ENCODE measurements at regions not wholly inside any gene's neighbourhood (a gene's known extent, or its start where the extent isn't known, plus 50 kb on each side); places are given as distances from the start of the nearest gene placed in this dataset.

GRCh38 chr17:77693301-77693700, 265.2 kb upstream of the TNRC6C start:
- Histone ChIP-seq H3F3A (ENCODE audit: control insufficient read depth, insufficient read depth) (no peaks in the 10 kb centered on the region), H3K4me2 (ENCODE audit: low read length) (no peak overlapping the region), H3K27ac (ENCODE audit: low read depth, low read length) (no peak overlapping the region), H3K9me3 (ENCODE audit: control insufficient read depth, insufficient read depth, low read length) (no peaks in the 10 kb centered on the region), H3K27me3 (ENCODE audit: control insufficient read depth, low read length) (peaks cover 21% of the 10 kb centered on the region), H3K9me2 (replicated peaks; ENCODE audit: control insufficient read depth, low read length) (no peaks in the 10 kb centered on the region), H3K36me3 (ENCODE audit: control insufficient read depth, low read length) (no peaks in the 10 kb centered on the region), H3K4me3 (ENCODE audit: low read length) (no peak overlapping the region), H3K4me1 (ENCODE audit: control insufficient read depth, low read length) (peaks cover 8% of the 10 kb centered on the region; the same call in 1 of the 2 replicates), H3K79me2 (ENCODE audit: control insufficient read depth, low read length) (no peaks in the 10 kb centered on the region), H4K20me1 (ENCODE audit: control insufficient read depth, insufficient read depth, low read depth, low read length) (no peaks in the 10 kb centered on the region)
- no peak for TF ChIP-seq CTCF (IDR thresholded peaks at IDR 0.05; ENCODE audit: low read depth, low read length, poor library complexity, severe bottlenecking)
- no peak for TF ChIP-seq EZH2phosphoT487 (IDR thresholded peaks at IDR 0.05; ENCODE audit: borderline replicate concordance, low read length)

GRCh38 chr17:77693776-77694175, 264.7 kb upstream of the TNRC6C start:
- H3K27ac ChIP-seq (ENCODE audit: low read depth, low read length): no peak overlapping the region
- no peak overlapping the region for H3K4me2 ChIP-seq (ENCODE audit: low read length)
- H3K4me1 ChIP-seq (ENCODE audit: control insufficient read depth, low read length): peaks cover 8% of the 10 kb centered on the region; the same call in 1 of the 2 replicates
- no peaks in the 10 kb centered on the region for H4K20me1 ChIP-seq (ENCODE audit: control insufficient read depth, insufficient read depth, low read depth, low read length)
- H3K27me3 ChIP-seq (ENCODE audit: control insufficient read depth, low read length): peaks cover 25% of the 10 kb centered on the region
- no peaks in the 10 kb centered on the region for H3K9me3 ChIP-seq (ENCODE audit: control insufficient read depth, insufficient read depth, low read length)
- no peak for TF ChIP-seq CTCF (IDR thresholded peaks at IDR 0.05; ENCODE audit: low read depth, low read length, poor library complexity, severe bottlenecking)
- H3K4me3 ChIP-seq (ENCODE audit: low read length): no peak overlapping the region
- H3K9me2 ChIP-seq (replicated peaks; ENCODE audit: control insufficient read depth, low read length): no peaks in the 10 kb centered on the region
- H3K79me2 ChIP-seq (ENCODE audit: control insufficient read depth, low read length): no peaks in the 10 kb centered on the region
- H3F3A ChIP-seq (ENCODE audit: control insufficient read depth, insufficient read depth): no peaks in the 10 kb centered on the region
- H3K36me3 ChIP-seq (ENCODE audit: control insufficient read depth, low read length): no peaks in the 10 kb centered on the region

DNA sequence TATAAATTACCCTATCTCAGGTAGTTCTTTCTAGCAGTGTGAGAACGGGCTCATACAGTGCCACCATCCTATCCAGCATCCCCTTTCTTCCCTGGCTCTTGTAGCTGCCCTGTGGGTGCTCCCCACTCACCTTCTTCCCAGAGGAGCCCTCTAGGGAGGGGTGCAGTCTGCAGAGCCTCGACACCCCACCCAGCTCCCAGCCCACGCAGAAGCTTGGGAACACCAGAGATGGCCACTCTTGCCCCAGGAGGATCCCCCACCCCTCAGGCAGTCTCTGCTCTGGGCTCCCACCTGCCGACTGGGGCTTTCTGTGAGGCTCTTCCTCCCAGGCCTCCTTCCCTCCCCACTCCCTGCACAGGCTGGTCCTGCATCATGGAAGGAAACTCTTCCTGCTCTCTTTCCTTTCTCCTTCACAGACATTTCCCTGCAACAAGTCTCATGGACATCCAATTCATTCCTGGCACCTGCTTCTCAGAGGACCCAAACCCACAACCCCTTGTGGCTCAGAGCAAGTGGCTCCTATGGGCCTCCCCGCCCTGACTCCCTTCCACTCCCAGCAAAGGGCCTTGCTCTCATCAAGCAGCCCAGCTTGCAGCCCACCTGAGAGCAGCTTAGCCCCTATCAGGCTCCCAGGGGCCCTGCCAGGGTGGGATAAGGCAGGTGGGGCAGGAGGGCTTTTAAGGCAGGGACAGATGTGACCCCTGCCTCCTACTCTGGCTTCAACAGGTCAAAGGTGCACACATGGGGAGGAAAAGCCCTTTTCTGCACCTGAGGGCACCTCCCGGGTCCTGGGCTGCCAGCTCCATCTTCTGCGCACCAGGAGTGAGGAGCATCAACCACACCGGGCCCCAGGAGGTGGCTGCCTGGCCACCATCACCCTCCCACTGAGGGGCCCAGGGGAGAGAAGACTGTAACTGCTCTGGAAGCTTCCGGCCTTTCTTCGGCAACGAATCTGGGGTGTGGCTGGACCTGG, 263.8 kb upstream of the TNRC6C start:
- Histone ChIP-seq H3K27ac (ENCODE audit: low read depth, low read length) (no peak overlapping the region), H3K36me3 (ENCODE audit: control insufficient read depth, low read length) (no peaks in the 10 kb centered on the region), H3K27me3 (ENCODE audit: control insufficient read depth, low read length) (peaks cover 26% of the 10 kb centered on the region), H3K9me3 (ENCODE audit: control insufficient read depth, insufficient read depth, low read length) (no peaks in the 10 kb centered on the region), H3K4me3 (ENCODE audit: low read length) (no peak overlapping the region), H3K9me2 (replicated peaks; ENCODE audit: control insufficient read depth, low read length) (no peaks in the 10 kb centered on the region), H3F3A (ENCODE audit: control insufficient read depth, insufficient read depth) (no peaks in the 10 kb centered on the region), H3K4me2 (ENCODE audit: low read length) (no peak overlapping the region), H3K79me2 (ENCODE audit: control insufficient read depth, low read length) (no peaks in the 10 kb centered on the region), H4K20me1 (ENCODE audit: control insufficient read depth, insufficient read depth, low read depth, low read length) (no peaks in the 10 kb centered on the region), H3K4me1 (ENCODE audit: control insufficient read depth, low read length) (peaks cover 8% of the 10 kb centered on the region; the same call in 1 of the 2 replicates)
- TF ChIP-seq EZH2phosphoT487 (IDR thresholded peaks at IDR 0.05; ENCODE audit: borderline replicate concordance, low read length): no peak
- no peak for TF ChIP-seq CTCF (IDR thresholded peaks at IDR 0.05; ENCODE audit: low read depth, low read length, poor library complexity, severe bottlenecking)
